PFSK-1 (cell line): ENCODE measurements at regions not wholly inside any gene's neighbourhood (a gene's known extent, or its start where the extent isn't known, plus 50 kb on each side); places are given as distances from the start of the nearest gene placed in this dataset.

Experiments used
- FOXP2 ChIP-seq: optimal IDR thresholded peaks from 2 replicates; pipeline ENCODE3; 2011; ENCODE audit warnings: borderline replicate concordance, control low read depth, inconsistent platforms; ENCODE audit not compliant: insufficient read depth; ENCODE audit errors: extremely low read length, extremely low read depth
- POLR2AphosphoS5 ChIP-seq: IDR thresholded peaks from 2 replicates; pipeline ENCODE4 v1.6.1; 2012; ENCODE audit warnings: low read depth, mild to moderate bottlenecking, control low read depth, low read length, moderate library complexity
- SIN3A ChIP-seq: IDR thresholded peaks from 2 replicates; pipeline ENCODE4 v1.6.1; 2012; ENCODE audit warnings: mild to moderate bottlenecking, low read length, moderate library complexity, borderline replicate concordance; ENCODE audit not compliant: insufficient read depth
- TAF1 ChIP-seq: IDR thresholded peaks from 2 replicates; pipeline ENCODE4 v1.6.1; 2012; ENCODE audit warnings: low read length, control low read depth, borderline replicate concordance; ENCODE audit not compliant: insufficient read depth
- TF ChIP-seq, protein P1 (sequence below), 2 experiments: IDR thresholded peaks; 2 replicates each; pipeline versions ENCODE4 v1.6.1 to v1.8.0; 2011 to 2012; ENCODE audit warnings: low read depth in 2 of 2, low read length in 2 of 2, control low read depth in 1 of 2, inconsistent platforms in 1 of 2, mild to moderate bottlenecking in 1 of 2, moderate library complexity in 1 of 2; ENCODE audit not compliant: insufficient read depth in 1 of 2

DNA sequence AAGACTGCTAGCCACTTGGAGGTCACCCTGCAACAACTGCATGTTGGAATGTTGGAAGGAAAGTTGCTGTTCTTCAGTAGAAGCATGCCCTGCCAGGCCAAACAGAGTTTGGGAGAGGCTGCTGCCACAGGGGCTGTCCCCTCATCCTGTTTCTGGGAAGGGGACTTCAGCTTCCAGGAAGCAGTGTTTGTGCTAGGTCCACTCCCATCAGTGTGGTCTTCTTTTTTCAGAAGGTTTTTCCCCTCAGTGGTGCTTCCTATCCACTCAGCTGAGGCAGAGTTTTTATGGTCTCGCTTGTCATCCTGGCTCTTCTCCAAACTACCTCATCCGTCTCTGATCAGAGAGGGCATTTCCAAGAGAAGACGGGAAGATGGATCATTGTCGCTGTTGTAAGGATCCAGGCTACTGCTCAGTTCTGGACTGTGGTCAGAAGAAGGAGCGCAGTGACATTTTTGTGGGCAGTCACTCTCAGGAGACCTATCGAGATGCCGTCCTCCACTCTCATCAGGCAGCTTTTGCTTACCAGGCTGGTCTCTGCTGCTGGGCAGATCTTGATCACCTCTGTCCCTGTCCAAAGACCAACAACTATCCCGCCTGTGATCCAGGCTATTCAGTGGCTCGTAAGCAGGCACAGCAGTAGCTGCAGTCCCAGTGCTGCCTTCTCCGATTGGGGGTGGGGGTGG is 97.8 kb upstream of the C5orf63 start:
- TF ChIP-seq POLR2AphosphoS5, result no peak
- no peak for TF ChIP-seq FOXP2
- no peak for TF ChIP-seq SIN3A
- TF ChIP-seq, protein P1, sequence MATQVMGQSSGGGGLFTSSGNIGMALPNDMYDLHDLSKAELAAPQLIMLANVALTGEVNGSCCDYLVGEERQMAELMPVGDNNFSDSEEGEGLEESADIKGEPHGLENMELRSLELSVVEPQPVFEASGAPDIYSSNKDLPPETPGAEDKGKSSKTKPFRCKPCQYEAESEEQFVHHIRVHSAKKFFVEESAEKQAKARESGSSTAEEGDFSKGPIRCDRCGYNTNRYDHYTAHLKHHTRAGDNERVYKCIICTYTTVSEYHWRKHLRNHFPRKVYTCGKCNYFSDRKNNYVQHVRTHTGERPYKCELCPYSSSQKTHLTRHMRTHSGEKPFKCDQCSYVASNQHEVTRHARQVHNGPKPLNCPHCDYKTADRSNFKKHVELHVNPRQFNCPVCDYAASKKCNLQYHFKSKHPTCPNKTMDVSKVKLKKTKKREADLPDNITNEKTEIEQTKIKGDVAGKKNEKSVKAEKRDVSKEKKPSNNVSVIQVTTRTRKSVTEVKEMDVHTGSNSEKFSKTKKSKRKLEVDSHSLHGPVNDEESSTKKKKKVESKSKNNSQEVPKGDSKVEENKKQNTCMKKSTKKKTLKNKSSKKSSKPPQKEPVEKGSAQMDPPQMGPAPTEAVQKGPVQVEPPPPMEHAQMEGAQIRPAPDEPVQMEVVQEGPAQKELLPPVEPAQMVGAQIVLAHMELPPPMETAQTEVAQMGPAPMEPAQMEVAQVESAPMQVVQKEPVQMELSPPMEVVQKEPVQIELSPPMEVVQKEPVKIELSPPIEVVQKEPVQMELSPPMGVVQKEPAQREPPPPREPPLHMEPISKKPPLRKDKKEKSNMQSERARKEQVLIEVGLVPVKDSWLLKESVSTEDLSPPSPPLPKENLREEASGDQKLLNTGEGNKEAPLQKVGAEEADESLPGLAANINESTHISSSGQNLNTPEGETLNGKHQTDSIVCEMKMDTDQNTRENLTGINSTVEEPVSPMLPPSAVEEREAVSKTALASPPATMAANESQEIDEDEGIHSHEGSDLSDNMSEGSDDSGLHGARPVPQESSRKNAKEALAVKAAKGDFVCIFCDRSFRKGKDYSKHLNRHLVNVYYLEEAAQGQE (IDR thresholded peaks at IDR 0.05; ENCODE audit: insufficient read depth in 1 of 2, low read depth in 2 of 2, low read length in 2 of 2), result no peak
- no peak for TF ChIP-seq TAF1

DNA sequence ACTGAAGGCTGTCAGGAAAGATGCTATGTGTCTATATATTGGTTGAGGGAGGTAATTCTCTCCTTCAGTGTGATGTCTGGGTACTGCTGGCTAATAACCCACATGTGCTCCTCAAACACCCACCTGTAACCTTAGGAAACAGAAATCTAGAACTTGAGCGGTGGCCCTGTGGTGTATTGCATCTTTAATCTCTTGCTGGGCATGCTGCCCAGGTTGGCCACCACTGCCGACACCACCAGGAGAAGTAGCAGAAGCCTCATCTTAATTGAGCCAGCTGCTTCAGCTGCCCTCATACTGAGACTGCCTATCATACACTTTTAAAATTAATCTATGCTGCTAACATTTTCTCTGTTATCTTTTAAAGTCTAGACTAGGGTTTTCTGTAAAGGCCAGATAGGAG is 103.5 kb upstream of the C5orf63 start:
- TF ChIP-seq FOXP2 (no peak), POLR2AphosphoS5 (no peak), SIN3A (no peak), TAF1 (no peak)
- TF ChIP-seq, protein P1 (IDR thresholded peaks at IDR 0.05; ENCODE audit: insufficient read depth in 1 of 2, low read depth in 2 of 2, low read length in 2 of 2), result no peak

DNA sequence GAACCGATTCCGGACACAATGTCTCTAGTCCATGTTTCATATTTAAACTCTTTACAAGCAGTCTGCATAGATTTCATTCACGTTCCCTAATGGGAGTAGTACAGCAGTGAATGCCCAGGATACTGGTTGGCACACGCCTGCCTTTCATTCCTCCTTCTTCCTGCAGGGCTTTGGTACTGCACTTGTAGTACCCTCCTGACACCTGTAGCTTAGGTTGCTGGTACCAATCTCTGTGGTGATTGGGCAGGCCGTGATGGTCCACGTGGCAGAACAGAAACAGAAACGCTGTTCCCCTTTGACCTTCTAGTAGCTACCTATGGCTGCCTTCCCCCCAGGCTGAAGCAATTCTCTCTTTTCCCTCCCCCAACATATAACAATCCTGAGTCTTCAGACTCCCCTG is 107.3 kb upstream of the MEGF10 start:
- no peak for TF ChIP-seq TAF1
- TF ChIP-seq SIN3A, result no peak
- TF ChIP-seq, protein P1 (IDR thresholded peaks at IDR 0.05; ENCODE audit: insufficient read depth in 1 of 2, low read depth in 2 of 2, low read length in 2 of 2), result no peak
- no peak for TF ChIP-seq FOXP2
- no peak for TF ChIP-seq POLR2AphosphoS5

- TF ChIP-seq, protein P1 (IDR thresholded peaks at IDR 0.05; ENCODE audit: insufficient read depth in 1 of 2, low read depth in 2 of 2, low read length in 2 of 2), result no peak
- no peak for TF ChIP-seq TAF1
- no peak for TF ChIP-seq FOXP2
- TF ChIP-seq POLR2AphosphoS5, result no peak
- TF ChIP-seq SIN3A, result no peak
Measured at GRCh38 chr5:127184851-127185250, 105.7 kb upstream of the MEGF10 start.

DNA sequence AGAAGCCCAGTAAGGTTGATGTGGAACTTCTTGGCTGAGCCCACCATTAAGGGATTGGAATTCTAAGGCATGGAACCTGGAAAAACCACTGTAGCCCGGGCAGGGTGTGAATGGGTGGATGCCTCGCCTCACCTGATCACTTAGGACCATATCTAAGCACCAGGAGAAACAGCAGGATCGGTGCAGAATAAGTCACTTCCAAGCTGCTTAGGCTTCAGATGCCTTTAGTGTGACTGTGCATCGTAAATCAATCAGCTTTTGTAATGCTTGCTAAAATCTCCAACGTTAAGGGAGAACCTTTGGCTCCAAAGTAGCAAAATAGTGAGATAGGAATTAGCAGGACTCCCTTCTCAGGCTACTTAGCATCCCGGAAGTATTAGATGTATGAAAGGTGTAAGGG is 103.9 kb upstream of the MEGF10 start:
- TF ChIP-seq SIN3A (no peak), FOXP2 (no peak), TAF1 (no peak), POLR2AphosphoS5 (no peak)
- TF ChIP-seq, protein P1 (IDR thresholded peaks at IDR 0.05; ENCODE audit: insufficient read depth in 1 of 2, low read depth in 2 of 2, low read length in 2 of 2), result no peak
